K562 (cell line): ENCODE measurements at regions not wholly inside any gene's neighbourhood (a gene's known extent, or its start where the extent isn't known, plus 50 kb on each side); places are given as distances from the start of the nearest gene placed in this dataset.

ENCODE experiments used
- ATAC-seq: fragments of 200-7000 bp; cut with Tn5 transposase; 3 replicates; pipeline ENCODE4 v1.9.1; 2020; ENCODE audit warnings: moderate library complexity
- BruUV-seq: library from RNA; stranded (reverse); fragments of 400-500 nt; replicated peaks from 2 replicates; lab custom pipeline; 2021; lab: Mats Ljungman, UMichigan
- CTCF ChIA-PET: fragments of 300-600 bp; formaldehyde crosslinking; extraction: SDS; loops from one replicate; lab custom pipeline; 2021; ENCODE audit warnings: low intra/inter-chr PET ratio; lab: Yijun Ruan, JAX
- POLR2A ChIA-PET: fragments of 300-600, 350-650 bp; sonication (Branson Sonifier 250); formaldehyde crosslinking; extraction: SDS; loops from one replicate; lab custom pipeline; 2021; ENCODE audit warnings: antibody characterized with exemption, inconsistent platforms; lab: Yijun Ruan, JAX
- DNase-seq, 4 experiments: peaks; one replicate each; pipeline versions ENCODE4 v3.0.0 to v3.0.0-alpha.2; 2011 to 2018; ENCODE audit warnings: low spot score in 3 of 4, mixed read lengths in 3 of 4; ENCODE audit errors: extremely low read depth in 1 of 4
- FAIRE-seq: peaks from 2 replicates; lab custom pipeline; 2011; peaks lifted over from hg19 to GRCh38; lab: Jason Lieb, UNC
- H2AFZ ChIP-seq: 2 replicates; pipeline ENCODE4 v1.6.0; 2011; ENCODE audit warnings: low read depth, low read length, control low read depth, inconsistent platforms
- H3K27ac ChIP-seq: fragments of 200-600 bp; 3 replicates; pipeline ENCODE4 v1.8.0; 2011; ENCODE audit warnings: low read depth, mild to moderate bottlenecking, control low read depth, inconsistent platforms, low read length, moderate library complexity, mixed read lengths; ENCODE audit errors: extremely low read depth
- H3K27me3 ChIP-seq, 2 experiments: fragments of 300-600 bp in 1 of 2; 2 replicates in 1 of 2; 3 replicates in 1 of 2; pipeline versions ENCODE4 v1.6.0 to v1.8.0; 2011; ENCODE audit warnings: inconsistent platforms in 2 of 2, low read length in 2 of 2, mild to moderate bottlenecking in 1 of 2, mixed read lengths in 1 of 2, moderate library complexity in 1 of 2; ENCODE audit not compliant: control insufficient read depth in 2 of 2, insufficient read depth in 2 of 2
- H3K36me3 ChIP-seq: fragments of 300-600 bp; 3 replicates; pipeline ENCODE4 v1.8.0; 2011; ENCODE audit warnings: mild to moderate bottlenecking, low read length, inconsistent platforms; ENCODE audit not compliant: control insufficient read depth, insufficient read depth
- H3K4me1 ChIP-seq, 2 experiments: fragments of 200-600 bp in 1 of 2; replicated peaks in 1 of 2; 2 replicates in 1 of 2; 3 replicates in 1 of 2; pipeline versions ENCODE4 v1.5.1 to v1.8.0; 2011; ENCODE audit warnings: inconsistent platforms in 2 of 2, low read length in 2 of 2, mild to moderate bottlenecking in 1 of 2, mixed read lengths in 1 of 2, moderate library complexity in 1 of 2; ENCODE audit not compliant: control insufficient read depth in 2 of 2, insufficient read depth in 2 of 2
- H3K4me2 ChIP-seq: 2 replicates; pipeline ENCODE4 v1.6.1; 2011; ENCODE audit warnings: low read length, control low read depth, inconsistent platforms, mixed read lengths; ENCODE audit not compliant: insufficient read depth
- H3K4me3 ChIP-seq: fragments of 200-600 bp; sonication (generic), shearing (Covaris generic); 2 replicates; pipeline ENCODE4 v1.5.1; 2016; ENCODE audit warnings: control low read depth, inconsistent platforms
- H3K79me2 ChIP-seq: fragments of 200-600 bp; 3 replicates; pipeline ENCODE4 v1.8.0; 2011; ENCODE audit warnings: low read length, inconsistent platforms; ENCODE audit not compliant: control insufficient read depth, insufficient read depth
- H3K9ac ChIP-seq, 2 experiments: 2 replicates each; pipeline versions ENCODE4 v1.6.0 to v1.6.1; 2011; ENCODE audit warnings: low read depth in 2 of 2, low read length in 2 of 2, control low read depth in 1 of 2, inconsistent platforms in 1 of 2, mild to moderate bottlenecking in 1 of 2, mixed read lengths in 1 of 2; ENCODE audit not compliant: insufficient read depth in 1 of 2
- H3K9me1 ChIP-seq: one replicate; pipeline ENCODE4 v1.6.0; 2011; ENCODE audit warnings: inconsistent platforms, mild to moderate bottlenecking, low read length, moderate library complexity; ENCODE audit not compliant: control insufficient read depth, insufficient read depth
- H3K9me3 ChIP-seq: replicated peaks from 2 replicates; pipeline ENCODE4 v1.5.1; 2011; ENCODE audit warnings: low read depth, low read length, inconsistent platforms; ENCODE audit not compliant: control insufficient read depth, insufficient read depth
- H4K20me1 ChIP-seq: replicated peaks from 2 replicates; pipeline ENCODE4 v1.6.1; 2011; ENCODE audit warnings: low read length, inconsistent platforms, mixed read lengths; ENCODE audit not compliant: control insufficient read depth, insufficient read depth
- BRF1 ChIP-seq: IDR thresholded peaks from 3 replicates; pipeline ENCODE4 v1.6.1; 2011; ENCODE audit warnings: borderline replicate concordance, mild to moderate bottlenecking; ENCODE audit not compliant: insufficient read length; ENCODE audit errors: extremely low read depth
- MIER1 ChIP-seq: fragments of 450-650 bp; IDR thresholded peaks from 2 replicates; pipeline ENCODE4 v1.6.1; 2016; ENCODE audit warnings: antibody characterized with exemption, mild to moderate bottlenecking, low read depth
- RAD21 ChIP-seq, 2 experiments: fragments of 250-450 bp in 1 of 2; fragments of 450-650 bp in 1 of 2; sonication (Bioruptor Pico) in 1 of 2; formaldehyde crosslinking in 1 of 2; IDR thresholded peaks in 1 of 2; conservative IDR thresholded peaks in 1 of 2; 2 replicates each; pipeline versions ENCODE4 v1.4.0 to v1.8.0; 2020 to 2022; ENCODE audit warnings: mild to moderate bottlenecking in 2 of 2, moderate library complexity in 1 of 2
- RAD51 ChIP-seq: fragments of 450-650 bp; IDR thresholded peaks from 2 replicates; pipeline ENCODE4 v1.7.1; 2016; ENCODE audit warnings: low read depth, mild to moderate bottlenecking, borderline replicate concordance
- ZNF12 ChIP-seq: sonication (generic); formaldehyde crosslinking; IDR thresholded peaks from 2 replicates; pipeline ENCODE4 v1.4.0; 2020; ENCODE audit warnings: mild to moderate bottlenecking, missing genetic modification reagents
- ZNF507 ChIP-seq: conservative IDR thresholded peaks from 2 replicates; pipeline ENCODE4 v1.6.1; 2017; ENCODE audit warnings: missing genetic modification characterization, missing compliant biosample characterization
- WGBS: fragments of 100-300 bp; shearing (Covaris generic); methylation state at CpG from one replicate; pipeline ENCODE4 v1.1.6; 2016; ENCODE audit warnings: low coverage, mixed read lengths; ENCODE audit not compliant: insufficient coverage; ENCODE audit errors: missing lambda C conversion rate; 5-methylcytosine and 5-hydroxymethylcytosine counted together
- in situ Hi-C: fragments of 300-500 bp; cut with MboI; formaldehyde crosslinking; loops from 4 replicates; pipeline ENCODE4 v1.15.0; 2018; ENCODE audit warnings: inconsistent platforms, mixed read lengths
- intact Hi-C: fragments of 100-400 bp; cut with micrococcal nuclease; formaldehyde crosslinking; loops from 2 replicates; pipeline ENCODE4 v1.14.2; 2022
- TF ChIP-seq, protein P1 (sequence below): fragments of 450-650 bp; IDR thresholded peaks from 2 replicates; pipeline ENCODE4 v1.6.1; 2016; ENCODE audit warnings: mild to moderate bottlenecking, moderate library complexity
- TF ChIP-seq, protein P2 (sequence below): fragments of 250-450 bp; sonication (Bioruptor Pico); IDR thresholded peaks from 2 replicates; pipeline ENCODE4 v1.8.0; 2021; ENCODE audit warnings: borderline replicate concordance, mild to moderate bottlenecking, moderate library complexity; ENCODE audit not compliant: poor library complexity, severe bottlenecking
- TF ChIP-seq, protein P3 (sequence below): sonication (generic); formaldehyde crosslinking; IDR thresholded peaks from 2 replicates; pipeline ENCODE4 v1.8.1; 2023; ENCODE audit warnings: mild to moderate bottlenecking, missing genetic modification reagents, moderate library complexity

DNA sequence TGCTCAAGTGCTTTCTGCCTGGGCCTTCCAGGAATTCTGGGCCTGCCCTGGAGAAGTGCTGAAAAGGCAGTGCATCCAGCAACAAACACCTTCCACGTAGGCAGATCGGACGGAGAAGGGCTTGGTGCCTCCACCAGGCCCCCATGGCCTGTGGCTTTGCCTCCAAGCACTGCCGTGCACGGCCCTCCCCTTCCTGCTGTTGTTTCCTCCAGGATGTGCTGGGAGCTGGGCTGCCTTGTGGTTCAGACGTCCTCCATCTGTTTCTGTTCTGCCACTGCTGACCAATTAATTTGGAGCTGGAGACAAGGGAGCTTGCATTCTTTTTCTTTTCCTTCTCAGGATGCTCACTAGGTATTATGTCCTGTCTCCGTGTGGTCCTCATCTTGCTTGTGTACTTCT is 197.0 kb downstream of the HRH4 start:
- Histone ChIP-seq H3K9ac (no peak overlapping the region), H3K4me1 (no peaks in the 10 kb centered on the region), H3K4me2 (no peak overlapping the region), H4K20me1 (no peaks in the 10 kb centered on the region), H3K36me3 (no peaks in the 10 kb centered on the region), H3K27ac (no peak overlapping the region), H3K4me3 (no peak overlapping the region), H3K9me1 (no peaks in the 10 kb centered on the region), H2AFZ (no peak overlapping the region)
- FAIRE-seq (no peak), ATAC-seq (no peak)
- POLR2A ChIA-PET: no interaction called here
- no TSS peak for BruUV-seq
- WGBS: 3% methylated on average over 7 of the region's 7 CpGs
- in situ Hi-C loops: no loop called here
- CTCF ChIA-PET: no interaction called here
- TF ChIP-seq, protein P1, sequence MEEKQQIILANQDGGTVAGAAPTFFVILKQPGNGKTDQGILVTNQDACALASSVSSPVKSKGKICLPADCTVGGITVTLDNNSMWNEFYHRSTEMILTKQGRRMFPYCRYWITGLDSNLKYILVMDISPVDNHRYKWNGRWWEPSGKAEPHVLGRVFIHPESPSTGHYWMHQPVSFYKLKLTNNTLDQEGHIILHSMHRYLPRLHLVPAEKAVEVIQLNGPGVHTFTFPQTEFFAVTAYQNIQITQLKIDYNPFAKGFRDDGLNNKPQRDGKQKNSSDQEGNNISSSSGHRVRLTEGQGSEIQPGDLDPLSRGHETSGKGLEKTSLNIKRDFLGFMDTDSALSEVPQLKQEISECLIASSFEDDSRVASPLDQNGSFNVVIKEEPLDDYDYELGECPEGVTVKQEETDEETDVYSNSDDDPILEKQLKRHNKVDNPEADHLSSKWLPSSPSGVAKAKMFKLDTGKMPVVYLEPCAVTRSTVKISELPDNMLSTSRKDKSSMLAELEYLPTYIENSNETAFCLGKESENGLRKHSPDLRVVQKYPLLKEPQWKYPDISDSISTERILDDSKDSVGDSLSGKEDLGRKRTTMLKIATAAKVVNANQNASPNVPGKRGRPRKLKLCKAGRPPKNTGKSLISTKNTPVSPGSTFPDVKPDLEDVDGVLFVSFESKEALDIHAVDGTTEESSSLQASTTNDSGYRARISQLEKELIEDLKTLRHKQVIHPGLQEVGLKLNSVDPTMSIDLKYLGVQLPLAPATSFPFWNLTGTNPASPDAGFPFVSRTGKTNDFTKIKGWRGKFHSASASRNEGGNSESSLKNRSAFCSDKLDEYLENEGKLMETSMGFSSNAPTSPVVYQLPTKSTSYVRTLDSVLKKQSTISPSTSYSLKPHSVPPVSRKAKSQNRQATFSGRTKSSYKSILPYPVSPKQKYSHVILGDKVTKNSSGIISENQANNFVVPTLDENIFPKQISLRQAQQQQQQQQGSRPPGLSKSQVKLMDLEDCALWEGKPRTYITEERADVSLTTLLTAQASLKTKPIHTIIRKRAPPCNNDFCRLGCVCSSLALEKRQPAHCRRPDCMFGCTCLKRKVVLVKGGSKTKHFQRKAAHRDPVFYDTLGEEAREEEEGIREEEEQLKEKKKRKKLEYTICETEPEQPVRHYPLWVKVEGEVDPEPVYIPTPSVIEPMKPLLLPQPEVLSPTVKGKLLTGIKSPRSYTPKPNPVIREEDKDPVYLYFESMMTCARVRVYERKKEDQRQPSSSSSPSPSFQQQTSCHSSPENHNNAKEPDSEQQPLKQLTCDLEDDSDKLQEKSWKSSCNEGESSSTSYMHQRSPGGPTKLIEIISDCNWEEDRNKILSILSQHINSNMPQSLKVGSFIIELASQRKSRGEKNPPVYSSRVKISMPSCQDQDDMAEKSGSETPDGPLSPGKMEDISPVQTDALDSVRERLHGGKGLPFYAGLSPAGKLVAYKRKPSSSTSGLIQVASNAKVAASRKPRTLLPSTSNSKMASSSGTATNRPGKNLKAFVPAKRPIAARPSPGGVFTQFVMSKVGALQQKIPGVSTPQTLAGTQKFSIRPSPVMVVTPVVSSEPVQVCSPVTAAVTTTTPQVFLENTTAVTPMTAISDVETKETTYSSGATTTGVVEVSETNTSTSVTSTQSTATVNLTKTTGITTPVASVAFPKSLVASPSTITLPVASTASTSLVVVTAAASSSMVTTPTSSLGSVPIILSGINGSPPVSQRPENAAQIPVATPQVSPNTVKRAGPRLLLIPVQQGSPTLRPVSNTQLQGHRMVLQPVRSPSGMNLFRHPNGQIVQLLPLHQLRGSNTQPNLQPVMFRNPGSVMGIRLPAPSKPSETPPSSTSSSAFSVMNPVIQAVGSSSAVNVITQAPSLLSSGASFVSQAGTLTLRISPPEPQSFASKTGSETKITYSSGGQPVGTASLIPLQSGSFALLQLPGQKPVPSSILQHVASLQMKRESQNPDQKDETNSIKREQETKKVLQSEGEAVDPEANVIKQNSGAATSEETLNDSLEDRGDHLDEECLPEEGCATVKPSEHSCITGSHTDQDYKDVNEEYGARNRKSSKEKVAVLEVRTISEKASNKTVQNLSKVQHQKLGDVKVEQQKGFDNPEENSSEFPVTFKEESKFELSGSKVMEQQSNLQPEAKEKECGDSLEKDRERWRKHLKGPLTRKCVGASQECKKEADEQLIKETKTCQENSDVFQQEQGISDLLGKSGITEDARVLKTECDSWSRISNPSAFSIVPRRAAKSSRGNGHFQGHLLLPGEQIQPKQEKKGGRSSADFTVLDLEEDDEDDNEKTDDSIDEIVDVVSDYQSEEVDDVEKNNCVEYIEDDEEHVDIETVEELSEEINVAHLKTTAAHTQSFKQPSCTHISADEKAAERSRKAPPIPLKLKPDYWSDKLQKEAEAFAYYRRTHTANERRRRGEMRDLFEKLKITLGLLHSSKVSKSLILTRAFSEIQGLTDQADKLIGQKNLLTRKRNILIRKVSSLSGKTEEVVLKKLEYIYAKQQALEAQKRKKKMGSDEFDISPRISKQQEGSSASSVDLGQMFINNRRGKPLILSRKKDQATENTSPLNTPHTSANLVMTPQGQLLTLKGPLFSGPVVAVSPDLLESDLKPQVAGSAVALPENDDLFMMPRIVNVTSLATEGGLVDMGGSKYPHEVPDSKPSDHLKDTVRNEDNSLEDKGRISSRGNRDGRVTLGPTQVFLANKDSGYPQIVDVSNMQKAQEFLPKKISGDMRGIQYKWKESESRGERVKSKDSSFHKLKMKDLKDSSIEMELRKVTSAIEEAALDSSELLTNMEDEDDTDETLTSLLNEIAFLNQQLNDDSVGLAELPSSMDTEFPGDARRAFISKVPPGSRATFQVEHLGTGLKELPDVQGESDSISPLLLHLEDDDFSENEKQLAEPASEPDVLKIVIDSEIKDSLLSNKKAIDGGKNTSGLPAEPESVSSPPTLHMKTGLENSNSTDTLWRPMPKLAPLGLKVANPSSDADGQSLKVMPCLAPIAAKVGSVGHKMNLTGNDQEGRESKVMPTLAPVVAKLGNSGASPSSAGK: no peak
- no peak for TF ChIP-seq RAD51
- no peak for TF ChIP-seq ZNF507
- TF ChIP-seq, protein P2, sequence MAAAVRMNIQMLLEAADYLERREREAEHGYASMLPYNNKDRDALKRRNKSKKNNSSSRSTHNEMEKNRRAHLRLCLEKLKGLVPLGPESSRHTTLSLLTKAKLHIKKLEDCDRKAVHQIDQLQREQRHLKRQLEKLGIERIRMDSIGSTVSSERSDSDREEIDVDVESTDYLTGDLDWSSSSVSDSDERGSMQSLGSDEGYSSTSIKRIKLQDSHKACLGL (CRISPR knock-in tag): no peak
- TF ChIP-seq, protein P3, sequence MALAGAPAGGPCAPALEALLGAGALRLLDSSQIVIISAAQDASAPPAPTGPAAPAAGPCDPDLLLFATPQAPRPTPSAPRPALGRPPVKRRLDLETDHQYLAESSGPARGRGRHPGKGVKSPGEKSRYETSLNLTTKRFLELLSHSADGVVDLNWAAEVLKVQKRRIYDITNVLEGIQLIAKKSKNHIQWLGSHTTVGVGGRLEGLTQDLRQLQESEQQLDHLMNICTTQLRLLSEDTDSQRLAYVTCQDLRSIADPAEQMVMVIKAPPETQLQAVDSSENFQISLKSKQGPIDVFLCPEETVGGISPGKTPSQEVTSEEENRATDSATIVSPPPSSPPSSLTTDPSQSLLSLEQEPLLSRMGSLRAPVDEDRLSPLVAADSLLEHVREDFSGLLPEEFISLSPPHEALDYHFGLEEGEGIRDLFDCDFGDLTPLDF (CRISPR knock-in tag): no peak
- TF ChIP-seq RAD21 (CRISPR knock-in tag; conservative IDR thresholded peaks at IDR 0.05 in 1 of 2, IDR thresholded peaks at IDR 0.05 in 1 of 2): no peak
- no peak for TF ChIP-seq BRF1
- no peak for TF ChIP-seq ZNF12 (CRISPR knock-in tag)
- no peak for TF ChIP-seq MIER1
- TF ChIP-seq, all 486 proteins: peak for 0
- Histone ChIP-seq H3K79me2 (no peaks in the 10 kb centered on the region), H3K27me3 (0 out of 5 replicates have a peak, but pooled peaks cover 0 to 6% of the 10 kb centered on the region in 2 experiments), H3K9me3 (no peaks in the 10 kb centered on the region)
- DNase-seq: no peak
- intact Hi-C loops: no loop called here
